ENCODE measurements at regions not wholly inside any gene's neighbourhood (a gene's known extent, or its start where the extent isn't known, plus 50 kb on each side); places are given as distances from the start of the nearest gene placed in this dataset.
"Not testable (repeated sequence)": the region's sequence is repeated elsewhere in the genome, so short reads cannot be mapped to it uniquely, and the experiment has no call there.

DNA sequence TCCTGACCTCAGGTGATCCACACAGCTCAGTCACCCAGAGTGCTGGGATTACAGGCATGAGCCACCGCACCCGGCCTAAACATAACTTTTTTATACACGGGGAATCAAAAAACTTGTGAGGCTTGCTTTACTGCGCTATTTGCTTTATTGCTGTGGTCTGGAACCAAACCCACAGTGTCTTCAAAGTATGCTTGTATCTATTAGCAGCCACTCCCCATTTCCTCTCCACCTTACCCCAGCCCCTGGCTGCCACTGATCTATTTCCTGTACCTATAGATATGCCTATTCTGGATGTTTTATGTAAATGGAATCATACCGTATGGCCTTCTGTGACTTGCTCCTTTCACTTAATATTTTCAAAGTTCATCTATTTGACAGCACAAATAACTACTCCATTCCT lies 233.4 kb downstream of the BMP4 start:
- Histone ChIP-seq H3K4me3 (no peak overlapping the region), H3K36me3 (ENCODE audit: low read depth) (no peaks in the 10 kb centered on the region), H3K4me1 (ENCODE audit: low read depth) (no peaks in the 10 kb centered on the region), H3K9me3 (peaks cover 4% of the 10 kb centered on the region)
- ATAC-seq (no peak), DNase-seq (no peak)
- intact Hi-C loops (cut with DNase I, micrococcal nuclease), result no loop called here
- TF ChIP-seq, protein P1, sequence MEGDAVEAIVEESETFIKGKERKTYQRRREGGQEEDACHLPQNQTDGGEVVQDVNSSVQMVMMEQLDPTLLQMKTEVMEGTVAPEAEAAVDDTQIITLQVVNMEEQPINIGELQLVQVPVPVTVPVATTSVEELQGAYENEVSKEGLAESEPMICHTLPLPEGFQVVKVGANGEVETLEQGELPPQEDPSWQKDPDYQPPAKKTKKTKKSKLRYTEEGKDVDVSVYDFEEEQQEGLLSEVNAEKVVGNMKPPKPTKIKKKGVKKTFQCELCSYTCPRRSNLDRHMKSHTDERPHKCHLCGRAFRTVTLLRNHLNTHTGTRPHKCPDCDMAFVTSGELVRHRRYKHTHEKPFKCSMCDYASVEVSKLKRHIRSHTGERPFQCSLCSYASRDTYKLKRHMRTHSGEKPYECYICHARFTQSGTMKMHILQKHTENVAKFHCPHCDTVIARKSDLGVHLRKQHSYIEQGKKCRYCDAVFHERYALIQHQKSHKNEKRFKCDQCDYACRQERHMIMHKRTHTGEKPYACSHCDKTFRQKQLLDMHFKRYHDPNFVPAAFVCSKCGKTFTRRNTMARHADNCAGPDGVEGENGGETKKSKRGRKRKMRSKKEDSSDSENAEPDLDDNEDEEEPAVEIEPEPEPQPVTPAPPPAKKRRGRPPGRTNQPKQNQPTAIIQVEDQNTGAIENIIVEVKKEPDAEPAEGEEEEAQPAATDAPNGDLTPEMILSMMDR (IDR thresholded peaks at IDR 0.05), result no peak

DNA sequence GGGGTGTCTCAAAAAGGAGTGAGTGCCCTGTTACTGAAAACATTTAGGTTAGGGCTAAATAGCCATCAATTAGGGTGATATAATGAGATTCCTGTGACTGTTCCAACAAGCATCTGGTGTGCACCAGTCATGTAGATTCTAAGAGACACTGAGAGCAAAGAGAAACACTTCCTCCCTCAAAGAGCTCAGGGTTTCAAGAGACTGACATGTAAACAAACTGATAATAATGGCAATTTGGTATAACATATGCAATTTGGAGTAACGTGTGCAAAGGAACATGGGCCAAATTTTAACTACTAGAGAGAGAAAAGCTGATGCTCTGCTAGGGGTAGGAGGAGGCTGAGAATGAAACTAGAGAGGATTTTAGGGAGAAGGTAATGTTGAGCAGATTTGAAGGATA lies 237.1 kb downstream of the BMP4 start:
- Histone ChIP-seq H3K4me3 (no peak overlapping the region), H3K4me1 (ENCODE audit: low read depth) (peaks cover 4% of the 10 kb centered on the region), H3K9me3 (peaks cover 4% of the 10 kb centered on the region), H3K36me3 (ENCODE audit: low read depth) (no peaks in the 10 kb centered on the region)
- intact Hi-C loops (cut with DNase I, micrococcal nuclease), result no loop called here
- ATAC-seq, result no peak
- no peak for DNase-seq
- TF ChIP-seq, protein P1 (IDR thresholded peaks at IDR 0.05), result no peak

DNA sequence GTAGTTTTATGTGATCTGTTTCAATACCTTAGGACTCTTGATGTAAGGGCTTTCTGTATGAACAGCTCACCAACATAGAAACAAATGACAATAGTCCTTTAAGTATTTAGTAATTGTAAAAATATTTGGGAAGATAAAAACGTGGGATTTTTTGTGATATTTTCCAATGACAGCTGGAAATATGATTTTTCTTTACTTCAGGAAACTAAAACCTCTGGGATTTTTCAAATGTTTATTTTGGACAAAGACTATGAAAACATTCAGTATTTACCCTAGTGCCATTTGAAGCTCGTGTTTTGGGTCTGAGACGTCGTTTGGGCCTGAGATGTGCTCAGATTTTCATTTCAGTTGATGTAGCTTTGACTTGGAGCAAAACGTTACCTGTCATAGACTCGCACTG lies 240.0 kb downstream of the BMP4 start:
- TF ChIP-seq, protein P1 (IDR thresholded peaks at IDR 0.05), result no peak
- peaks cover under 1% of the 10 kb centered on the region for H3K9me3 ChIP-seq
- H3K4me3 ChIP-seq, result no peak overlapping the region
- DNase-seq (no peak), ATAC-seq (no peak)
- H3K36me3 ChIP-seq (ENCODE audit: low read depth), result no peaks in the 10 kb centered on the region
- H3K4me1 ChIP-seq (ENCODE audit: low read depth), result peaks cover 4% of the 10 kb centered on the region
- intact Hi-C loops (cut with DNase I, micrococcal nuclease), result no loop called here

DNA sequence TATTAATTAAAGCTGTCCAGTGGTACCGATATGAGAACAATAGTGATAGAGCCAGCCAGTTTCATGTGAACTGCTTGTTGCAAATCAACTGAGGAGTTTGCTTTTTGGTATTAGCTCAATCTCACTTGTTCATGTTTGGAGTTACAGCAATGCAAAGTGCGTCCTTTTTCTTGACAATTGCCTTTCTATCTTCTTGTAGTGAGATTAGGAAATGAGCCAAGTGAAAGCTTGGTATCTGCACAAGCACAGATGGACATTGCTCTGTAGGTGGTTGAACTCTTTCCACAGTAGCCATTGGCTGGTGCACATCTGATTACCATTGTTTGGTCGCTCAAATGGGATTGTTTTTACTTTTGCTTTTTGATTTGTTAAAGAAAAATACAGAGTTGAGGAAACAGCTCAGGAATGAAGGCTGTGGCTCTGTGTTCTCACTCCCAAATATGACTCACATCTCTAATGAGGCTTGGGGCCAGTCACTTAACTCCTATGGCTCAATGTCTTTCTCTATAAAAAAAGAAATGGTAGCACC lies 241.4 kb downstream of the BMP4 start:
- DNase-seq (peak in 1 of 3 donors; percentile 3), ATAC-seq (peak; percentile 48)
- TF ChIP-seq, protein P1 (IDR thresholded peaks at IDR 0.05), result no peak
- peaks cover 4% of the 10 kb centered on the region for H3K4me1 ChIP-seq (ENCODE audit: low read depth)
- intact Hi-C loops (cut with DNase I, micrococcal nuclease), result no loop called here
- H3K36me3 ChIP-seq (ENCODE audit: low read depth), result no peaks in the 10 kb centered on the region
- no peak overlapping the region for H3K4me3 ChIP-seq
- no peaks in the 10 kb centered on the region for H3K9me3 ChIP-seq

DNA sequence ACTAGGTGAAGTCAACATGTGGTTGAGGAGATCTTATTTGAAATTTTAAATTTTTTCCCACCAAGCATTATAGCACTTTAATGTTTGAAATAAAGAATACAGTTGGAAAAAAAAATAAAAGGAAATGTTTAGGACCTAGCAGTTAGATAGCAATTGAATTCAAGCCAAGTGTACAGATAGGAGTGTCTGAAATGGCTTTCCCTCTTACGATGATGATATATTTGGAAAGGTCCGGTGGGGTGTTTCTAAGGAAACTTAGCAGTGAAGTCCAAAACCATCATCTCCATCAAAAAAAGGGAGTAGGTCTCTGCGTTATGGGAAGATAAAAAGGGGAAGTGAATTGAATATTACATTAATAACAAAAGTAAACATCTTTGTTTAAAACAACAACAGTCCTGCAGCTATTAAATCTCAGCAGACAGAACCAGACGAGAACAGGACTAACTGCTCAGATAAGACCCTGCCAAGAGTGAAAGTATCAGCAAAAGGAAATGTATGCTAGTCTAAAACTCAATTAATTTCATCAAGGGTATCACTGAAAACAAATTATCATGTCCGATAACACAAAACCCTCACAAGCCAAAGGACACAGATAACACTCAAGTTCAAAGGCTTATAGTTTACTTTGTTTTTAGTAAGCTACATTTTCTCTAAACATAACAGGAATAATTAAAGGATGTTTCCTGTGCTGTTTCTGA lies 242.0 kb downstream of the BMP4 start:
- DNase-seq, result no peak
- Histone ChIP-seq H3K36me3 (ENCODE audit: low read depth) (no peaks in the 10 kb centered on the region), H3K4me1 (ENCODE audit: low read depth) (peaks cover 4% of the 10 kb centered on the region), H3K9me3 (no peaks in the 10 kb centered on the region), H3K4me3 (no peak overlapping the region)
- TF ChIP-seq, protein P1 (IDR thresholded peaks at IDR 0.05), result no peak
- intact Hi-C loops (cut with DNase I, micrococcal nuclease), result no loop called here
- no peak for ATAC-seq

DNA sequence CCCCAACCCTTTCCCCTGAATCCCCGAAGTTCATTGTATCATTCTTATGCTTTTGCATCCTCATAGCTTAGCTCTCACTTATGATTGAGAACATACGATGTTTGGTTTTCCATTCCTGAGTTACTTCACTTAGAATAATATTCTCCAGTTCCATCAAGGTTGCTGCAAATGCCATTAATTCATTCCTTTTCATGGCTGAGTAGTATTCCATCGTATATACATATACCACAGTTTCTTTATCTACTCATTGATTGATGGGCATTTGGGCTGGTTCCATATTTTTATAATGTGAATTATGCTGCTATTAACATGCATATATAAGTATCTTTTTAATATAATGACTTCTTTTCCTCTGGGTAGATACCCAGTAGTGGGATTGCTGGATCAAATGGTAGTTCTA lies 243.7 kb downstream of the BMP4 start:
- ATAC-seq; intact Hi-C loops (cut with DNase I, micrococcal nuclease); H3K36me3 ChIP-seq (ENCODE audit: low read depth); DNase-seq; H3K4me1 ChIP-seq (ENCODE audit: low read depth); H3K4me3 ChIP-seq; H3K9me3 ChIP-seq: not testable (repeated sequence)

Data from mucosa of descending colon (tissue), 3 donors.